Epithelial cell of prostate (primary cell): ENCODE measurements at regions not wholly inside any gene's neighbourhood (a gene's known extent, or its start where the extent isn't known, plus 50 kb on each side); places are given as distances from the start of the nearest gene placed in this dataset.

ENCODE experiments used
- DNase-seq: peaks from one replicate; pipeline ENCODE4 v3.0.0-alpha.2; 2011; ENCODE audit warnings: low read depth, low spot score
- H3K27ac ChIP-seq: fragments of 450-650 bp; 2 replicates; pipeline ENCODE4 v1.5.1; 2017; ENCODE audit warnings: mild to moderate bottlenecking

DNA sequence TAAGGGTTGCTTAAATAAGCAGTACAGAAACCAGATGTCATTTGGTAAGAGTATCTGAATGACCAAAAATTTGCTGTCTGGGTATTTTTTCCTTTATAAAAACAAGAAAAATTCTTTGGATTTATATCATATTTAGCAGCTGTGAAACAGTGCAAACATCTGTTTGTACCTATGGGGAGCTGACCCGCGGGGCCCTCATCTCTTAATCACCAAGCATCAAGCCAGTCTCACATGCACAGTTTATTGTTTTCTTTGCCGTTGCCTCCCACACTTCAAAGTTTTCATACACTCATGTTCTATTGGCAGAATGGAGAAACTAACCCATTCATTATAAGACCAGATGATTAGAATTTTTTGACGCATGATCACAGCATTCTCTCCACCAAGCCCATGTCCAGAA is 142.2 kb downstream of the BMP4 start:
- DNase-seq, result no peak
- H3K27ac ChIP-seq, result no peak overlapping the region

- H3K27ac ChIP-seq, result no peak overlapping the region
- DNase-seq, result no peak
These were observed 146.4 kb downstream of the BMP4 start for GRCh38 chr14:53810221-53810620.

- no peak for DNase-seq
- no peak overlapping the region for H3K27ac ChIP-seq
These were observed 148.6 kb downstream of the BMP4 start for GRCh38 chr14:53808042-53808441.

- no peak overlapping the region for H3K27ac ChIP-seq
- DNase-seq, result no peak
These were observed 149.1 kb downstream of the BMP4 start for GRCh38 chr14:53807542-53807941.

GRCh38 chr14:53807108-53807507 is 149.5 kb downstream of the BMP4 start:
- no peak overlapping the region for H3K27ac ChIP-seq
- DNase-seq, result no peak

DNA sequence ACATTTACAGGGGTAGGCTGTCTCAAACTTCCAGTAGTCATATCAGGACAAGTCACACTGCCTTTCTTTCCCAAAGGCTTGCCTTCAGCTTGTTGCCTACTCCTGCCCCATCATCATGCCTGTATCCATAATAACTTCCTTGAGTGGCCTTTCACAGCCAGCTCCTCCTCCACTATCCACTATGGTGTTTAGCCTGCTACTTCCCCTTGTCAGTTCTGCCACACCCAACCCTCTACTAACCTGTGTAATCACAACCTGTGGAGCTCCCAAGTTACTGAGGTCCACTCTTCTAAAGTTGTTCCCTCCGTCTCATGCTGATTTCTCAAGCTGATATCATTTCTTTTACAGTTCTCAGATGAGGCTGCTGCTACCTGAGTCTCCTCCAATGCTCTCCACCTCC is 159.9 kb downstream of the BMP4 start:
- H3K27ac ChIP-seq, result no peak overlapping the region
- no peak for DNase-seq

DNA sequence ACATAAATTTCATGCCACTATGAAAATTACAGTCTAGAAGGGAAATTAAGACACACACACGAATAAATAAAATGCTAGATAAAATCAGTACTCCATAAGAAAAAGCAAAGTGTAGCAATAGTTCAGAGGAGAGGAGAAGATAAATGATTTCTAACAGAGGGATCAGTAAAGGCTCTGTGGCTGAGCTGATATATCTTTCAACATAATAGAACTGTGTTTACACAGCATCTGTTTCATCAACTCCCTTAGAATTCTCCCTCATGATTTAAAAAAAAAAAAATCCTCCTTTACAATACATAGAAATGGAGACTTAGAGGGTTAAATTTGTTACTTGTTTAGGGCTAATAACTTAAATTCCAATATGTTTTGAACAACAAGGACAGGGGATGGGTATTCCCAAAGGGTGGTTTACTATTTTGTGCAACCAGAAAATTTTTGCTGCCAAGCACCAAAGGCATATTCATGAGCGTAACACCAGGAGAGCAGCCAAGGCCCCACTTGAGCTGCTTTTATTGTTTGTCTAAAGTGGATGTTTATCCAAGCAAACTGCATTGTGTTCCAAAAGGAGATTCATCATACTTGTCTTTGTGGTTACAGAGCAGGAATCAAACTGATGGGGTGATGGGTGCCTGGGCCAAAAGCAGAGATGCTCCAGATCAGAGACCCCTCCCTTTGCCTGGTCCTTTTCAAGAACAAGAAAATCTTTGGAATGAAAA is 162.7 kb downstream of the BMP4 start:
- no peak overlapping the region for H3K27ac ChIP-seq
- DNase-seq, result no peak

DNA sequence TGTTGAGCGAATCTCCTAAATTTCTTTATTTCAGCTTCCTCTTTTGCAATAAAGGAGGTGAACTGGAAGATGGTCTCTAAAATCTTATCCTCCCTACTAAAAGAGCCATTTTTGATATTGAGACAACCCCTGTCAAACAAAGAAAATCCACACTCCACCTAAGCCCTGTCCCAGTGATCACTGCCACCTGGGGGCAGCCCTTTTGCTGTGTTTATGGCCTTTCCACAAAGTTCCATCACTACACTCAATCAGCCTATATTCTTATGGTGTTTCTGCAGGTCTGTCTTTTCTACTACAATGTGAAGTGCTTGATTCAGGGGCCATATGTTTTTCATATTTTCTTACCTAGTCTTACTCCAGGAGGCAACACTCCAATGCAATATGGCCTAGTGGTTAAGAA is 163.7 kb downstream of the BMP4 start:
- DNase-seq, result no peak
- H3K27ac ChIP-seq, result no peak overlapping the region

- DNase-seq, result no peak
These were observed 165.7 kb downstream of the BMP4 start for GRCh38 chr14:53790731-53791500.

GRCh38 chr14:53788566-53788965 is 168.1 kb downstream of the BMP4 start:
- no peak for DNase-seq
- no peak overlapping the region for H3K27ac ChIP-seq

More at GRCh38 chr14:53790731-53791500, 165.7 kb downstream of the BMP4 start:
- H3K27ac ChIP-seq, result no peak overlapping the region

- no peak for DNase-seq
- H3K27ac ChIP-seq, result no peak overlapping the region
These were observed 170.6 kb downstream of the BMP4 start for GRCh38 chr14:53786045-53786444.

DNA sequence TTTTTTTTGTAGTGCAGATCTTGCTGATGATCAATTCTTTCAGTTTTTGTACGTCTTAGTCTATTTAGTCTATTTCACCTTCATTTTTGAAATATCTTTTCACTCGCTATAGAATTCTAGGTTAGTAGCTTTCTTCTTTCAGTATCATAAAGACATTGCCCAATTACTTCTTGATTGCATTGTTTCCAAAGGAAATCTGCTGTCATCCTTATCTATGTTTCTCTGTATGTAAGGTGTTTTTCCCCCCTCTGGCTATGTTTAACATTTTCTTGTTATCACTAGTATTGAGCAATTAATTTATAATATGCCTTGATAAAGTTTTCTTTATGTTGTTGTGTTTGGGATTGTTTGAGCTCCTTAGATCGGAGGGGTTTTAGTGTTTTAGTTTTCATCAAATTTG is 171.9 kb downstream of the BMP4 start:
- no peak for DNase-seq
- H3K27ac ChIP-seq, result no peak overlapping the region

DNA sequence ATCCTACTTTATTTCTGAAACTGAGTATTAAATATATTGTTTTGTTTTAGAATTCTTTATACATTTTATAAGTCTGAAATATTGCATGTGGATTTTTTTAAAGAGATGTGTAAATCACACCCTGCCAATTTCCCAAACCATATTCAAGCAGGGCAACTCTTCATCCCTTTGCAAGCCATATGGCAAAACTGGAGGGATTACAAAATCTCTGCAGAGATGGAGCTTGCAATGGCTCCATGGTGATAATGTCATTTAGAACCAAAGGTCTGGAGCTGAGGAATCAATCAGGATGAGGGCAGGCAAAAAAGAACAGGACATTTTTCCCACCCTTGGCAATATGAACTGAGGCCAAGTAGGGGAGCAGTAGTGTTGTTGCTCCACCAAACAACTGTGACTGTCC is 173.4 kb downstream of the BMP4 start:
- no peak overlapping the region for H3K27ac ChIP-seq
- no peak for DNase-seq

DNA sequence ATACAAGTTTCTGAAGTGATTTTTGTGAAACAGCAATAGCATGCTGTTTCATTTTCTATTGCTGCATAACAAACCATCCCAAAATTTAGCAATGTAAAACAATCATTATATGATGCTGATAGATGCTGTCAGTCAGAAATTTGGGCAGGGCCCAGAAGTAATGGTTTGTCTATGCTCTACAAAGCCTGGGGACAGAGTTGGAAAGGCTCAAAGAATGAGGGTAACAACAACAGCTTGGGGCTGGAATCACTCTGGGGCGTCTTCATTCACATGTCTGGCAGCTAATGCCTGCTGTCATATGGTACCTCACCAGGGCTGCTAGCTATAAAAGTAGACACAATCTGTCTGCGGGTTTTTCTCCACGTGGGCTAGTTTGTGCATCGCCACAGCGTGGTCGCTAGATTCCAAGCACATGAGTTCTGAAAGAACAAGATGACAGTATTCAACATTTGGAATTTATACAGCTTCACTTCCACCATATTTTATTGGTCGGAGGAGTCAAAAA is 176.5 kb downstream of the BMP4 start:
- no peak overlapping the region for H3K27ac ChIP-seq
- DNase-seq, result no peak

GRCh38 chr14:53779301-53779700 is 177.3 kb downstream of the BMP4 start:
- no peak for DNase-seq

GRCh38 chr14:53778263-53778662 is 178.4 kb downstream of the BMP4 start:
- no peak overlapping the region for H3K27ac ChIP-seq
- no peak for DNase-seq

More at GRCh38 chr14:53779301-53779700, 177.3 kb downstream of the BMP4 start:
- no peak overlapping the region for H3K27ac ChIP-seq

DNA sequence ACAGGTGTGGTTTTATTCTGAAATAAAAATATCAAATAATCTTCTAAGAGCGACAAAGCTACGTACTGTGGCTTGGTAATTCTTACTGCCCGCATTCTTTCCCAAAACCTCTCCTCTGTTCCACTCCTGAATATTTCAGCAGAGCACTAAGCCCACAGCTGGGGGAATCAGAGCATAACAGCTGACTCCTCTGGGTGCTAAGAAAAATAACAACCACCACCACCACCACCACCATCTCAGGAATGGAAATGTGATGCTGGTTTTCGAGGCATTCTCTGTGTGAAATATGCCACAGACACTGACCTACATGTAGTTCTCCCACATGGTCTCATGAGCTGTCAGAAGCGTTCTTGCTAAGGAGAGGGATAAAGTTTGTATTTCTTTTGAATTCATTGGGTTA is 183.7 kb downstream of the BMP4 start:
- no peak for DNase-seq
- H3K27ac ChIP-seq, result no peak overlapping the region

DNA sequence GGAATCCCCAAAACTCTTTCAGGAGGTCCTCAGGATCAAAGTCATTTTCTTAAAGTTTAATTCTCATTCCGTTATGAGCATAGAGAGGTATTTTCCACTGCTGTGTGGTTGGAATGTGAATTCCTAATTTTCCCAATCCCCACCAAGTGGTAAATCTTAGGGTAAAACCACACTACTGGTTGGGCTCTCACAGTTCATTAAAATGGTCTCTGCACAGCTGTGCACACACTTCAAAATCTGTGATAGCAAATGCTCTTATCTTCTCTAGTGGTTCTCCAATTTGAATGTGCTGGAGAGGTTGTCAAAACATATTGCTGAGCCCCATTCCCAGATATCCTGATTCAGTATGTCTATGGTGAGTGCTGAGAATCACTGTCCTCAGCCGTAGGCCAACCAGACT is 189.1 kb downstream of the BMP4 start:
- no peak overlapping the region for H3K27ac ChIP-seq
- DNase-seq, result no peak

DNA sequence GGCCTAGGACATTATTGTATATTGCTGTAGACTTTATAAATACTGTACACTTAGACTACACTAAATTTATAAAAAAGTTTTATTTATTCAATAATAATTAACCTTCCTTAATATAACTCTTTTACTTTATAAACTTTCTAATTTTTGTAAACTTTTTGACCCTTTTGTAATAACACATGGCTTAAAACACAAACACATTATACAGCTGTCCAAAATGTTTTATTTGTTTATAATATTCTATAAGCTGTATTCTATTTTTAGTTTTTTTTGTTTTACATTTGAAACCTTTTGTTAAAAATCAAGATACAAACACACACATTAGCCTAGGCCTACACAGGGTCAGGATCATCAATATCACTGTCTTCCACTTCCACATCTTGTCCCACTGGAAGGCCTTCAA is 190.0 kb downstream of the BMP4 start:
- no peak for DNase-seq
- H3K27ac ChIP-seq, result no peak overlapping the region

DNA sequence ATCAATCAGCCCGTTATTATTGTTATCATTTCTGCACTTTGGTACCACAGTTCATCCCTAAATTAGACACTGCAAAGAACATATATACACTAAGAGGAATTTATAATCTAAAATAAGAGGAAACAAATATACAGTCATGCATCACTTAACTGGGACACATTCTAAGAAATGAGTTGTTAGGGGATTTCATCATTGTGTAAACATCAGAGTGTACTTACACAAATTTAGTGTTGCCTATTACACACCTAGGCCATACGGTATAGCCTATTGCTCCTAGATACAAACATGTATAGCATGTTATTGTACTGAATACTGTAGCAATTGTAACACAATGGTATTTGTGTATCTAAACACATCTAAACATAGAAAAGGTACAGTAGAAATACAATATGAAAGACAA is 190.5 kb downstream of the BMP4 start:
- no peak for DNase-seq
- no peak overlapping the region for H3K27ac ChIP-seq

- no peak overlapping the region for H3K27ac ChIP-seq
- no peak for DNase-seq
These were observed 191.8 kb downstream of the BMP4 start for GRCh38 chr14:53764846-53765245.

GRCh38 chr14:53758141-53758540 is 198.5 kb downstream of the BMP4 start:
- H3K27ac ChIP-seq, result no peak overlapping the region
- DNase-seq, result no peak
